ENCODE measurements at regions not wholly inside any gene's neighbourhood (a gene's known extent, or its start where the extent isn't known, plus 50 kb on each side); places are given as distances from the start of the nearest gene placed in this dataset.

- H3K27me3 ChIP-seq (ENCODE audit: insufficient read depth, low read depth): no peaks in the 10 kb centered on the region
- H3K4me1 ChIP-seq (ENCODE audit: low read depth, poor library complexity, severe bottlenecking): no peaks in the 10 kb centered on the region
Measured at GRCh38 chr10:33570495-33570894, 236.0 kb upstream of the NRP1 start.

DNA sequence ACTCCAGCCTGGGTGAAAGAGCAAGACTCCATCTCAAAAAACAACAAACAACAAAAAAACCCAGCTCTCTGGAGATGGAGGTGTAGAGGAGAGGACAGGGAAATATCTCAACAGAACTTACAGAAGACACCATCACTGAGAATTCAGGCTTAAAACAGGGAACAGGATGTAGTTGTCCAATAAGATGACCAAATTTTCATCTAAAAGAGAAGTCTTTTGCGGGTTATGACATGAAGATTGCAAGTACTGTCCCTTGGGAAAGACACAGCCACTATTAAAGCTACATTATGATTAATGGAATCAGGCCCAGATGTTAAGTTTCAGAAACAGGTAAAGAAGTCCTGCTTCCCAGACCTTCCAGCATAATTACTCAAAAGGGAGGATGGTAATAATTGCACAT, 235.2 kb upstream of the NRP1 start:
- no peaks in the 10 kb centered on the region for H3K36me3 ChIP-seq (ENCODE audit: insufficient read depth)
- no peak overlapping the region for H2AFZ ChIP-seq (ENCODE audit: low read depth)
- H3K27me3 ChIP-seq (ENCODE audit: insufficient read depth, low read depth): no peaks in the 10 kb centered on the region
- H3K4me2 ChIP-seq: no peak overlapping the region
- H3K27ac ChIP-seq: no peak overlapping the region
- TF ChIP-seq, protein P1, sequence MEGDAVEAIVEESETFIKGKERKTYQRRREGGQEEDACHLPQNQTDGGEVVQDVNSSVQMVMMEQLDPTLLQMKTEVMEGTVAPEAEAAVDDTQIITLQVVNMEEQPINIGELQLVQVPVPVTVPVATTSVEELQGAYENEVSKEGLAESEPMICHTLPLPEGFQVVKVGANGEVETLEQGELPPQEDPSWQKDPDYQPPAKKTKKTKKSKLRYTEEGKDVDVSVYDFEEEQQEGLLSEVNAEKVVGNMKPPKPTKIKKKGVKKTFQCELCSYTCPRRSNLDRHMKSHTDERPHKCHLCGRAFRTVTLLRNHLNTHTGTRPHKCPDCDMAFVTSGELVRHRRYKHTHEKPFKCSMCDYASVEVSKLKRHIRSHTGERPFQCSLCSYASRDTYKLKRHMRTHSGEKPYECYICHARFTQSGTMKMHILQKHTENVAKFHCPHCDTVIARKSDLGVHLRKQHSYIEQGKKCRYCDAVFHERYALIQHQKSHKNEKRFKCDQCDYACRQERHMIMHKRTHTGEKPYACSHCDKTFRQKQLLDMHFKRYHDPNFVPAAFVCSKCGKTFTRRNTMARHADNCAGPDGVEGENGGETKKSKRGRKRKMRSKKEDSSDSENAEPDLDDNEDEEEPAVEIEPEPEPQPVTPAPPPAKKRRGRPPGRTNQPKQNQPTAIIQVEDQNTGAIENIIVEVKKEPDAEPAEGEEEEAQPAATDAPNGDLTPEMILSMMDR (conservative IDR thresholded peaks at IDR 0.05; ENCODE audit: low read depth, low read length): no peak
- H3K79me2 ChIP-seq (ENCODE audit: insufficient read depth, low read depth): no peaks in the 10 kb centered on the region
- H3K4me1 ChIP-seq (ENCODE audit: low read depth, poor library complexity, severe bottlenecking): no peaks in the 10 kb centered on the region
- no peaks in the 10 kb centered on the region for H4K20me1 ChIP-seq (ENCODE audit: insufficient read depth)
- H3K4me3 ChIP-seq (IDR thresholded peaks at IDR 0.05; ENCODE audit: insufficient read depth, low read depth, low read length): no peak overlapping the region
- H3K9ac ChIP-seq: no peak overlapping the region

More at GRCh38 chr10:33570495-33570894, 236.0 kb upstream of the NRP1 start:
- no peak overlapping the region for H3K27ac ChIP-seq
- no peak overlapping the region for H3K4me3 ChIP-seq (IDR thresholded peaks at IDR 0.05; ENCODE audit: insufficient read depth, low read depth, low read length)
- no peaks in the 10 kb centered on the region for H4K20me1 ChIP-seq (ENCODE audit: insufficient read depth)
- no peak overlapping the region for H3K4me2 ChIP-seq
- no peak overlapping the region for H3K9ac ChIP-seq
- TF ChIP-seq, protein P1 (conservative IDR thresholded peaks at IDR 0.05; ENCODE audit: low read depth, low read length): no peak
- H3K79me2 ChIP-seq (ENCODE audit: insufficient read depth, low read depth): no peaks in the 10 kb centered on the region
- H3K36me3 ChIP-seq (ENCODE audit: insufficient read depth): no peaks in the 10 kb centered on the region
- no peak overlapping the region for H2AFZ ChIP-seq (ENCODE audit: low read depth)

- Histone ChIP-seq H3K4me3 (IDR thresholded peaks at IDR 0.05; ENCODE audit: insufficient read depth, low read depth, low read length) (no peak overlapping the region), H3K4me2 (no peak overlapping the region), H3K36me3 (ENCODE audit: insufficient read depth) (no peaks in the 10 kb centered on the region), H4K20me1 (ENCODE audit: insufficient read depth) (no peaks in the 10 kb centered on the region), H3K9ac (no peak overlapping the region), H3K4me1 (ENCODE audit: low read depth, poor library complexity, severe bottlenecking) (no peaks in the 10 kb centered on the region), H3K27ac (no peak overlapping the region), H2AFZ (ENCODE audit: low read depth) (no peak overlapping the region), H3K79me2 (ENCODE audit: insufficient read depth, low read depth) (no peaks in the 10 kb centered on the region), H3K27me3 (ENCODE audit: insufficient read depth, low read depth) (no peaks in the 10 kb centered on the region)
- TF ChIP-seq, protein P1 (conservative IDR thresholded peaks at IDR 0.05; ENCODE audit: low read depth, low read length): no peak
Measured at GRCh38 chr10:33566426-33566825, 232.0 kb upstream of the NRP1 start.

GRCh38 chr10:33566001-33566400, 231.5 kb upstream of the NRP1 start:
- H3K36me3 ChIP-seq (ENCODE audit: insufficient read depth): no peaks in the 10 kb centered on the region
- no peaks in the 10 kb centered on the region for H3K4me1 ChIP-seq (ENCODE audit: low read depth, poor library complexity, severe bottlenecking)
- TF ChIP-seq, protein P1 (conservative IDR thresholded peaks at IDR 0.05; ENCODE audit: low read depth, low read length): no peak
- no peak overlapping the region for H3K4me2 ChIP-seq
- no peak overlapping the region for H3K9ac ChIP-seq
- H3K27ac ChIP-seq: no peak overlapping the region
- H3K4me3 ChIP-seq (IDR thresholded peaks at IDR 0.05; ENCODE audit: insufficient read depth, low read depth, low read length): no peak overlapping the region
- no peaks in the 10 kb centered on the region for H4K20me1 ChIP-seq (ENCODE audit: insufficient read depth)
- H2AFZ ChIP-seq (ENCODE audit: low read depth): no peak overlapping the region
- H3K27me3 ChIP-seq (ENCODE audit: insufficient read depth, low read depth): no peaks in the 10 kb centered on the region
- H3K79me2 ChIP-seq (ENCODE audit: insufficient read depth, low read depth): no peaks in the 10 kb centered on the region

All from KMS-11 (cell line).